Stomach (tissue), 8 donors: ENCODE measurements at regions not wholly inside any gene's neighbourhood (a gene's known extent, or its start where the extent isn't known, plus 50 kb on each side); places are given as distances from the start of the nearest gene placed in this dataset.

Experiments used
- DNase-seq, 2 donors: peaks; one replicate each; pipeline versions ENCODE4 v3.0.0 to v3.0.0-alpha.2; 2013 to 2019
- H3K27ac ChIP-seq, 5 donors: fragments of 200-600 bp in 4 of 5; sonication (generic) in 4 of 5; one replicate each; pipeline ENCODE4 v1.5.1; 2013 to 2019; ENCODE audit warnings: mild to moderate bottlenecking in 1 of 5, moderate library complexity in 1 of 5
- H3K27me3 ChIP-seq, 3 donors: fragments of 200-600 bp; sonication (generic); one replicate each; pipeline ENCODE4 v1.5.1; 2017 to 2019; ENCODE audit warnings: mixed run types in 1 of 3
- H3K36me3 ChIP-seq, 4 donors: fragments of 200-600 bp; sonication (generic); 1 replicate in 3 of 4; 2 replicates in 1 of 4; pipeline ENCODE4 v1.5.1; 2016 to 2019
- H3K4me1 ChIP-seq, 4 donors: fragments of 200-600 bp; sonication (generic); one replicate each; pipeline ENCODE4 v1.5.1; 2016 to 2019
- H3K4me3 ChIP-seq, 4 donors: fragments of 200-600 bp; sonication (generic) in 3 of 4; one replicate each; pipeline ENCODE4 v1.5.1; 2016 to 2019; ENCODE audit warnings: mild to moderate bottlenecking in 1 of 4
- H3K9me3 ChIP-seq, 4 donors: fragments of 200-600 bp; sonication (generic); one replicate each; pipeline ENCODE4 v1.5.1; 2016 to 2019
- EP300 ChIP-seq: sonication (generic); formaldehyde crosslinking; IDR thresholded peaks from one replicate; pipeline ENCODE4 v1.6.1; 2017; ENCODE audit warnings: antibody characterized with exemption
- POLR2A ChIP-seq, 4 donors: fragments of 450-650 bp; IDR thresholded peaks; one replicate each; pipeline ENCODE4 v1.6.1; 2016; ENCODE audit warnings: antibody characterized with exemption in 4 of 4, control low read depth in 2 of 4, mild to moderate bottlenecking in 1 of 4, moderate library complexity in 1 of 4
- POLR2AphosphoS5 ChIP-seq, 3 donors: sonication (generic); formaldehyde crosslinking; IDR thresholded peaks; one replicate each; pipeline ENCODE4 v1.6.1; 2016; ENCODE audit warnings: antibody characterized with exemption in 3 of 3
- WGBS, 5 donors: extraction: QIAGEN DNeasy Blood & Tissue Kit in 3 of 5; methylation state at CpG; one replicate each; pipeline versions ENCODE4 v1.1.5 to v1.1.7; 2013 to 2018; 5-methylcytosine and 5-hydroxymethylcytosine counted together
- intact Hi-C: fragments of 100-400 bp; cut with DNase I; formaldehyde crosslinking; loops from one replicate; pipeline ENCODE4 v1.15.1; 2023; ENCODE audit warnings: low total_unique reads
- TF ChIP-seq, protein P1 (sequence below), 7 experiments: fragments of 450-650 bp in 4 of 7; fragments of 200-600 bp in 3 of 7; sonication (generic) in 3 of 7; IDR thresholded peaks; one replicate each; pipeline ENCODE4 v1.5.1; 2016 to 2019; ENCODE audit warnings: antibody characterized with exemption in 7 of 7, control low read depth in 2 of 7, mild to moderate bottlenecking in 1 of 7
- donor health status: healthy with polysubstance abuse.
- donor health status: Bipolar disorder and iron deficiency.
- donor health status: healthy.

DNA sequence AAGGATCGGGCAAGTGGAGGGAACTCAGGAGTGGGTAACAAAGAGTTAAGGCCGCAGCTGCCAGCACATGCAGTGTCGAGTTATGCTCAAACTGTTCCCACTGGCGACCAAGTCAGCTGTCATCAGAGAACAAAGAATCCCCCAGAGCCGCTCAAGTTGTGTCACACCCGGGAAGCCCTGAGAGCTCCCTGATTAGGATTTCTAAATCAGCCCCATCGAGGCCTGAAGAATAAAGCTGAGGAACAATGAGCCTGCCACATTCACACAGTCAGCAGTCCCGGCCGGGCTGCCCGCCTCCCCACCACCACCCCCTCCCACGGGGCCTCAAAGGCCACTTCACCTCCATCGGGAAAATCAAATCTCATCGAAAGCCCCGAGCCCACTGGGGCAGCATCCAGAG is 84.5 kb downstream of the SOX9 start:
- 34 to 44% (median 41%) methylated on average over 11 to 14 of the region's 14 CpGs for WGBS, 5 donors
- no peak for DNase-seq
- H3K27me3 ChIP-seq, result peaks cover 0 to 28% (median 6%) of the 10 kb centered on the region in 3 donors
- no peak for TF ChIP-seq POLR2A (IDR thresholded peaks at IDR 0.05)
- TF ChIP-seq, protein P1, sequence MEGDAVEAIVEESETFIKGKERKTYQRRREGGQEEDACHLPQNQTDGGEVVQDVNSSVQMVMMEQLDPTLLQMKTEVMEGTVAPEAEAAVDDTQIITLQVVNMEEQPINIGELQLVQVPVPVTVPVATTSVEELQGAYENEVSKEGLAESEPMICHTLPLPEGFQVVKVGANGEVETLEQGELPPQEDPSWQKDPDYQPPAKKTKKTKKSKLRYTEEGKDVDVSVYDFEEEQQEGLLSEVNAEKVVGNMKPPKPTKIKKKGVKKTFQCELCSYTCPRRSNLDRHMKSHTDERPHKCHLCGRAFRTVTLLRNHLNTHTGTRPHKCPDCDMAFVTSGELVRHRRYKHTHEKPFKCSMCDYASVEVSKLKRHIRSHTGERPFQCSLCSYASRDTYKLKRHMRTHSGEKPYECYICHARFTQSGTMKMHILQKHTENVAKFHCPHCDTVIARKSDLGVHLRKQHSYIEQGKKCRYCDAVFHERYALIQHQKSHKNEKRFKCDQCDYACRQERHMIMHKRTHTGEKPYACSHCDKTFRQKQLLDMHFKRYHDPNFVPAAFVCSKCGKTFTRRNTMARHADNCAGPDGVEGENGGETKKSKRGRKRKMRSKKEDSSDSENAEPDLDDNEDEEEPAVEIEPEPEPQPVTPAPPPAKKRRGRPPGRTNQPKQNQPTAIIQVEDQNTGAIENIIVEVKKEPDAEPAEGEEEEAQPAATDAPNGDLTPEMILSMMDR (IDR thresholded peaks at IDR 0.05), result no peak
- intact Hi-C loops, result no loop called here
- no peaks in the 10 kb centered on the region for H3K4me1 ChIP-seq
- no peak overlapping the region for H3K4me3 ChIP-seq
- H3K27ac ChIP-seq, result no peak overlapping the region
- H3K9me3 ChIP-seq, result no peaks in the 10 kb centered on the region
- no peaks in the 10 kb centered on the region for H3K36me3 ChIP-seq

DNA sequence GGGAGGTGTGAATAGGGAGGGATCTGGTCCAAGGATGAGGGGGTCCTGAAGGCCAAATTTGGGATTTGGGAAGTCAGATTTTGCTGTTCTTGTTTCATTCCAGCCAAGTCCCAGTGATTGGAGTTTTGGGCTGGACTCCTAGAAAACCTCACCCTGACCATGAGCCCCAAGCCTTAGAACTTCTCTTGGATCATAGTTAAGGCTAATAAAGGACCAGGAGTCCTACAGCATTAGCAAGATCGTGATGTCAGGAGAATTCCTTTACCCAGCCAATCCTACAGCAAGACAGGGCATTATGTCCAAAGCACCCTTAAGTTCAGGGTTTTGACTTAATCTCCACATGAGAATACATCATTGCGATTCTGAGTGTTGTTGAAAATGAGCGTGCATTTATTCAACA is 85.0 kb downstream of the SOX9 start:
- no peak for DNase-seq
- no peaks in the 10 kb centered on the region for H3K36me3 ChIP-seq
- no peak overlapping the region for H3K4me3 ChIP-seq
- H3K9me3 ChIP-seq, result no peaks in the 10 kb centered on the region
- no peak overlapping the region for H3K27ac ChIP-seq
- TF ChIP-seq, protein P1 (IDR thresholded peaks at IDR 0.05), result no peak
- no peak for TF ChIP-seq EP300
- no peak for TF ChIP-seq POLR2AphosphoS5 (IDR thresholded peaks at IDR 0.05)
- no peak for TF ChIP-seq POLR2A (IDR thresholded peaks at IDR 0.05)
- H3K4me1 ChIP-seq, result no peaks in the 10 kb centered on the region
- WGBS, 5 donors, result 72 to 83% (median 75%) methylated on average over 3 of the region's 3 CpGs
- intact Hi-C loops, result no loop called here
- peaks cover 0 to 28% (median 6%) of the 10 kb centered on the region in 3 donors for H3K27me3 ChIP-seq

DNA sequence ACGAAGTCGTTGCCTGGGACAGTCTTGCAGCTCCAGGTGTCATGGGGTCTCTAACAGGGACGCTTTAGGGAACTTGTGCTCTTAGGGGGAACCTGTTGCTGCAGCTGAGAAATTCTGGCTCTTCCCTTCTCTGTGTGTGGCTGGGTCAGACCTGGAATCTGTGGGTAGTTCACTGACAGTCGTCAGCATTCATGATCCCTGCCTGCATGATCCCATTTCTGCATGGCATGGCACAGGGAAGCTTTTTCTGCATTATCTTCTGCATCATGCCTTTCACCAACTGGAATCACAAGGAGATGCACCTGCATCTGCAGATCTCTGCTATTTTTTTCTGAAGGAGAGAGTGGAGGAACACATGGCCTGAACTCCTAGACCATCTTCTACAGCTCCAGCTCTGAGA is 85.6 kb downstream of the SOX9 start:
- 64 to 79% (median 70%) methylated on average over 4 of the region's 4 CpGs for WGBS, 5 donors
- TF ChIP-seq, protein P1 (IDR thresholded peaks at IDR 0.05), result no peak
- no peak for TF ChIP-seq POLR2AphosphoS5 (IDR thresholded peaks at IDR 0.05)
- no peak for TF ChIP-seq POLR2A (IDR thresholded peaks at IDR 0.05)
- no peak for TF ChIP-seq EP300
- Histone ChIP-seq H3K9me3 (no peaks in the 10 kb centered on the region), H3K4me1 (no peaks in the 10 kb centered on the region), H3K36me3 (no peaks in the 10 kb centered on the region), H3K27me3 (peaks cover 0 to 28% (median 6%) of the 10 kb centered on the region in 3 donors), H3K4me3 (no peak overlapping the region), H3K27ac (no peak overlapping the region)
- DNase-seq, result no peak
- intact Hi-C loops, result no loop called here

- Histone ChIP-seq H3K27me3 (peaks cover 0 to 25% (median 6%) of the 10 kb centered on the region in 3 donors), H3K9me3 (no peaks in the 10 kb centered on the region), H3K4me3 (no peak overlapping the region), H3K4me1 (no peaks in the 10 kb centered on the region), H3K27ac (no peak overlapping the region), H3K36me3 (no peaks in the 10 kb centered on the region)
- TF ChIP-seq POLR2AphosphoS5 (IDR thresholded peaks at IDR 0.05) (no peak), POLR2A (IDR thresholded peaks at IDR 0.05) (no peak), EP300 (no peak)
- TF ChIP-seq, protein P1 (IDR thresholded peaks at IDR 0.05), result no peak
- DNase-seq, result no peak
- intact Hi-C loops, result no loop called here
Measured at GRCh38 chr17:72208832-72209231, 88.0 kb downstream of the SOX9 start.

GRCh38 chr17:72212041-72212440 is 91.2 kb downstream of the SOX9 start:
- TF ChIP-seq EP300 (no peak), POLR2A (IDR thresholded peaks at IDR 0.05) (no peak), POLR2AphosphoS5 (IDR thresholded peaks at IDR 0.05) (no peak)
- TF ChIP-seq, protein P1 (IDR thresholded peaks at IDR 0.05), result no peak
- Histone ChIP-seq H3K36me3 (no peaks in the 10 kb centered on the region), H3K27me3 (no peaks in the 10 kb centered on the region), H3K4me3 (no peak overlapping the region), H3K27ac (no peak overlapping the region), H3K4me1 (no peaks in the 10 kb centered on the region), H3K9me3 (no peaks in the 10 kb centered on the region)
- intact Hi-C loops, result no loop called here
- no peak for DNase-seq
- WGBS, 5 donors, result 71 to 82% (median 79%) methylated on average over 5 of the region's 5 CpGs
